SK-N-SH (cell line): ENCODE measurements at regions not wholly inside any gene's neighbourhood (a gene's known extent, or its start where the extent isn't known, plus 50 kb on each side); places are given as distances from the start of the nearest gene placed in this dataset.

Experiments
- CTCF ChIA-PET: fragments of 300-600, 350-600 bp; formaldehyde crosslinking; extraction: SDS; loops from one replicate; lab custom pipeline; 2021; lab: Yijun Ruan, JAX
- POLR2A ChIA-PET: fragments of 350-600 bp; sonication (Branson Sonifier 250); formaldehyde crosslinking; extraction: SDS; loops from one replicate; lab custom pipeline; 2020; ENCODE audit warnings: antibody characterized with exemption, inconsistent platforms; lab: Yijun Ruan, JAX
- DNase-seq: peaks from one replicate; pipeline ENCODE4 v3.0.0; 2012
- H2AFZ ChIP-seq: fragments of 200-600 bp; sonication (generic); 2 replicates; pipeline ENCODE4 v1.8.1; 2016; ENCODE audit warnings: antibody characterized with exemption, mild to moderate bottlenecking, low read depth
- H3F3A ChIP-seq: fragments of 200-600 bp; sonication (generic); replicated peaks from 2 replicates; pipeline ENCODE3; 2016; ENCODE audit warnings: antibody characterized with exemption, mild to moderate bottlenecking; ENCODE audit not compliant: insufficient read depth
- H3K27ac ChIP-seq, 2 experiments: fragments of 200-500 bp in 1 of 2; fragments of 200-600 bp in 1 of 2; sonication (Bioruptor generic) in 1 of 2; sonication (generic), shearing (Covaris generic) in 1 of 2; 2 replicates each; pipeline versions ENCODE4 v1.5.1 to v1.6.1; 2014 to 2016; ENCODE audit warnings: low read depth in 2 of 2, inconsistent platforms in 1 of 2, low read length in 1 of 2, mild to moderate bottlenecking in 1 of 2, mixed read lengths in 1 of 2
- H3K27me3 ChIP-seq: fragments of 200-600 bp; sonication (generic), shearing (Covaris generic); 2 replicates; pipeline ENCODE4 v1.6.1; 2016; ENCODE audit warnings: mixed run types; ENCODE audit not compliant: insufficient read depth
- H3K36me3 ChIP-seq, 2 experiments: fragments of 200-500 bp in 1 of 2; fragments of 200-600 bp in 1 of 2; sonication (Bioruptor generic) in 1 of 2; sonication (generic) in 1 of 2; replicated peaks in 1 of 2; 2 replicates each; pipeline versions ENCODE3 to v1.5.1; 2014 to 2016; ENCODE audit warnings: low read length in 1 of 2, mild to moderate bottlenecking in 1 of 2; ENCODE audit not compliant: insufficient read depth in 2 of 2, control insufficient read depth in 1 of 2
- H3K4me1 ChIP-seq, 2 experiments: fragments of 200-500 bp in 1 of 2; fragments of 200-600 bp in 1 of 2; sonication (Bioruptor generic) in 1 of 2; sonication (generic), shearing (Covaris generic) in 1 of 2; 2 replicates each; pipeline versions ENCODE4 v1.5.1 to v1.6.1; 2014 to 2016; ENCODE audit warnings: low read depth in 1 of 2, low read length in 1 of 2, mixed run types in 1 of 2; ENCODE audit not compliant: insufficient read depth in 2 of 2, control insufficient read depth in 1 of 2
- H3K4me2 ChIP-seq: fragments of 200-600 bp; sonication (generic), shearing (Covaris generic); 2 replicates; pipeline ENCODE4 v1.6.1; 2017; ENCODE audit warnings: mixed run types
- H3K4me3 ChIP-seq, 2 experiments: fragments of 200-500 bp in 1 of 2; fragments of 200-600 bp in 1 of 2; sonication (Bioruptor generic) in 1 of 2; sonication (generic), shearing (Covaris generic) in 1 of 2; 2 replicates each; pipeline versions ENCODE4 v1.5.1 to v1.8.1; 2014 to 2016; ENCODE audit warnings: low read depth in 2 of 2, inconsistent platforms in 1 of 2, low read length in 1 of 2, mild to moderate bottlenecking in 1 of 2, mixed read lengths in 1 of 2, moderate library complexity in 1 of 2
- H3K79me2 ChIP-seq: fragments of 200-600 bp; sonication (generic); 2 replicates; pipeline ENCODE4 v1.8.1; 2017; ENCODE audit warnings: mild to moderate bottlenecking; ENCODE audit not compliant: insufficient read depth
- H3K9ac ChIP-seq: fragments of 200-600 bp; sonication (generic); 2 replicates; pipeline ENCODE4 v1.6.1; 2017; ENCODE audit warnings: mixed run types
- H3K9me2 ChIP-seq: fragments of 200-600 bp; sonication (generic); 2 replicates; pipeline ENCODE4 v1.6.1; 2017; ENCODE audit warnings: mixed run types
- H3K9me3 ChIP-seq: fragments of 200-600 bp; sonication (generic); 2 replicates; pipeline ENCODE4 v1.6.1; 2017; ENCODE audit warnings: mixed run types, mild to moderate bottlenecking, moderate library complexity
- H4K20me1 ChIP-seq: fragments of 200-600 bp; sonication (generic); 2 replicates; pipeline ENCODE4 v1.6.1; 2017; ENCODE audit warnings: mild to moderate bottlenecking, mixed run types; ENCODE audit not compliant: insufficient read depth
- CHD2 ChIP-seq: fragments of 150-350 bp; IDR thresholded peaks from 2 replicates; pipeline ENCODE4 v1.6.1; 2018; ENCODE audit warnings: low read length; ENCODE audit not compliant: partially characterized antibody
- EP300 ChIP-seq, 2 experiments: IDR thresholded peaks; 2 replicates each; pipeline versions ENCODE4 v1.4.0 to v1.6.1; 2012; ENCODE audit warnings: borderline replicate concordance in 1 of 2, low read depth in 1 of 2, low read length in 1 of 2
- FOSL2 ChIP-seq: IDR thresholded peaks from 2 replicates; pipeline ENCODE4 v1.4.0; 2012; ENCODE audit warnings: low read depth, mild to moderate bottlenecking, moderate library complexity, borderline replicate concordance
- GATA2 ChIP-seq: sonication (generic); formaldehyde crosslinking; IDR thresholded peaks from 2 replicates; pipeline ENCODE4 v1.5.0; 2020; ENCODE audit warnings: mild to moderate bottlenecking, missing genetic modification reagents
- NFIC ChIP-seq: IDR thresholded peaks from 2 replicates; pipeline ENCODE4 v1.4.0; 2012; ENCODE audit warnings: borderline replicate concordance
- TAF1 ChIP-seq: IDR thresholded peaks from 2 replicates; pipeline ENCODE4 v1.6.1; 2012; ENCODE audit warnings: low read depth, mild to moderate bottlenecking, low read length, moderate library complexity, borderline replicate concordance
- TCF12 ChIP-seq: IDR thresholded peaks from 2 replicates; pipeline ENCODE4 v1.4.0; 2012
- WGBS: methylation state at CpG from one replicate; pipeline ENCODE4 v1.1.6; 2017; ENCODE audit warnings: low lambda C conversion rate; 5-methylcytosine and 5-hydroxymethylcytosine counted together
- TF ChIP-seq, protein P1 (sequence below): IDR thresholded peaks from 2 replicates; pipeline ENCODE4; 2012
- TF ChIP-seq, protein P2 (sequence below): IDR thresholded peaks from 2 replicates; pipeline ENCODE4 v1.4.0; 2012; ENCODE audit warnings: low read depth, borderline replicate concordance

DNA sequence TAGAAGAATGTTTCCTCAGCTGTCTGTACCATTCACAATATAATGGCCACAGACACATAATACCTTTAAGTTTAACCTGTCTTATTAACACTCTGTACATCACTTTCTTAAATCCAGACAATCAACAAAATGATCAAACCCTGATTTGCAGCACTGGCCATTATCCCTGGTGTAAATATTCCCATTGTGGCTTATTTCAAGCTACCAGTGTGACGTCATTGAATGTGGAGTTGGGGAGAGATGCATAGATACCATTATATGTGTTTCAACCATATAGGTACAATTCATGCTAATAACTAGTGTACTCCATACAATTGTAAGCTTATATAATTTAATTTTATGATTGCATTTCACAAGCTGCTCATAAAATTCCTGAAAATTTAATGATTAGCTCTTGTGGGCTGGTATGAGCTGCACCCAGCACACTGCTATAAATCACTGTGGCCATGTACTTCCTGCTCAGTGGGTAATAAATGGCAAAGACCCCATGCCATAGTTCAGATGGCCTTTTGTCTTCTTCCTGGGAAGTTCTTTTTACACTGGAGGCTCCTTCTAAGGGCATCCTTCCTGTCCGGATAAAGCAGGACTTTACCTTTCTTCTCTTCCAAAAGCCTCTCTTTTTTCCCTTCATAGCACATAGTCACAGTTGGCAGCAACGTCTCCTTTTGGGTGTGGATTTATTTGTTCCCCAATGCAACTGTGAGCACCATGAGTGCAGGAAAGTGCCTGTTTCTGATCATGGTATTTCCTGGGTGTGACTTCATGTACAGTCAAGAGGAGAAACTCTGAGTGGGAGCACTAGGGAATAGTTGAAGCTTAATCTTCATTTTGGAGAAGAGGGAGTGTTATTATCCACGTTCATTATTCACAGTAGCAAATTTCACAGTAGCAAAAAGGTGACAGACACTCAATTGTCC lies 87.8 kb downstream of the MIAT start:
- CTCF ChIA-PET: interaction anchor here (0.9 to 1.4 kb wide), 4 partner anchors 11 to 587 kb away, joined by 3 to 9 read pairs (median 6); no protein-coding TSS in a partner anchor
- POLR2A ChIA-PET: no interaction called here
- TF ChIP-seq TAF1 (no peak), EP300 (IDR thresholded peaks at IDR 0.05; ENCODE audit: borderline replicate concordance in 1 of 2, low read depth in 1 of 2, low read length in 1 of 2) (no peak)
- TF ChIP-seq, protein P1, sequence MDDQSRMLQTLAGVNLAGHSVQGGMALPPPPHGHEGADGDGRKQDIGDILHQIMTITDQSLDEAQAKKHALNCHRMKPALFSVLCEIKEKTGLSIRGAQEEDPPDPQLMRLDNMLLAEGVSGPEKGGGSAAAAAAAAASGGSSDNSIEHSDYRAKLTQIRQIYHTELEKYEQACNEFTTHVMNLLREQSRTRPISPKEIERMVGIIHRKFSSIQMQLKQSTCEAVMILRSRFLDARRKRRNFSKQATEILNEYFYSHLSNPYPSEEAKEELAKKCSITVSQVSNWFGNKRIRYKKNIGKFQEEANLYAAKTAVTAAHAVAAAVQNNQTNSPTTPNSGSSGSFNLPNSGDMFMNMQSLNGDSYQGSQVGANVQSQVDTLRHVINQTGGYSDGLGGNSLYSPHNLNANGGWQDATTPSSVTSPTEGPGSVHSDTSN: no peak
- H3K9me3 ChIP-seq: no peaks in the 10 kb centered on the region
- H3K4me2 ChIP-seq: no peak overlapping the region
- no peak for DNase-seq
- no peak overlapping the region for H3K27ac ChIP-seq
- no peaks in the 10 kb centered on the region for H3K9me2 ChIP-seq
- H2AFZ ChIP-seq: no peak overlapping the region
- no peak overlapping the region for H3K4me3 ChIP-seq
- WGBS: 51% methylated on average over 4 of the region's 4 CpGs
- no peak overlapping the region for H3K9ac ChIP-seq
- H3K79me2 ChIP-seq: no peaks in the 10 kb centered on the region
- no peaks in the 10 kb centered on the region for H3F3A ChIP-seq
- no peaks in the 10 kb centered on the region for H3K27me3 ChIP-seq
- no peaks in the 10 kb centered on the region for H4K20me1 ChIP-seq
- no peaks in the 10 kb centered on the region for H3K36me3 ChIP-seq
- H3K4me1 ChIP-seq: no peaks in the 10 kb centered on the region

DNA sequence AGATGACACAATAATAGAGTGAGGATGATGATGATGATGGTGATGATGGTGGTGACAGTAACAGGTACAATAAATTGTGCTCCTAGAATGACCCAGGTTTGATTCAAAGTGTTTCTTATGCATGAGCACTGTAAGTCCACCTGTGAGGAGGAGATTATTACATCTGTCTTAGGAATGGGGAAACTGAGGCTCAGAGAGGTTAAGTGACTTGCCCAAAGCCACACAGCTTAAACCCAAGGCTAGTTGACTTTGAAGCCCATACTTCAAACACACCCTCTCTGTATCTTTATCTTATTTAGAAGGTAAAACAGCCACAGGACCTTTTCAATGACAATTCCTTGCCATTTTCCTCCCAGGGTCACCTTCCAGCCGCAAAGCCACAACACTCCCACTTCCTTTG lies 88.9 kb downstream of the MIAT start:
- H3K4me1 ChIP-seq: no peaks in the 10 kb centered on the region
- no peaks in the 10 kb centered on the region for H4K20me1 ChIP-seq
- H3K4me3 ChIP-seq: no peak overlapping the region
- no peaks in the 10 kb centered on the region for H3K79me2 ChIP-seq
- CTCF ChIA-PET: interaction anchor here (0.9 to 1.4 kb wide), 3 partner anchors 10 to 585 kb away, joined by 3 to 7 read pairs (median 5); no protein-coding TSS in a partner anchor
- no peak overlapping the region for H3K4me2 ChIP-seq
- no peak overlapping the region for H2AFZ ChIP-seq
- no peak for DNase-seq
- POLR2A ChIA-PET: no interaction called here
- no peaks in the 10 kb centered on the region for H3K36me3 ChIP-seq
- no peaks in the 10 kb centered on the region for H3K27me3 ChIP-seq
- H3K9me2 ChIP-seq: no peaks in the 10 kb centered on the region
- no peaks in the 10 kb centered on the region for H3K9me3 ChIP-seq
- H3K27ac ChIP-seq: no peak overlapping the region
- H3F3A ChIP-seq: no peaks in the 10 kb centered on the region
- WGBS: 93% methylated on average over 1 of the region's 1 CpG
- no peak overlapping the region for H3K9ac ChIP-seq
- TF ChIP-seq FOSL2 (no peak), TCF12 (no peak), NFIC (no peak), CHD2 (no peak), TAF1 (no peak), GATA2 (CRISPR knock-in tag) (no peak)
- TF ChIP-seq, protein P2, sequence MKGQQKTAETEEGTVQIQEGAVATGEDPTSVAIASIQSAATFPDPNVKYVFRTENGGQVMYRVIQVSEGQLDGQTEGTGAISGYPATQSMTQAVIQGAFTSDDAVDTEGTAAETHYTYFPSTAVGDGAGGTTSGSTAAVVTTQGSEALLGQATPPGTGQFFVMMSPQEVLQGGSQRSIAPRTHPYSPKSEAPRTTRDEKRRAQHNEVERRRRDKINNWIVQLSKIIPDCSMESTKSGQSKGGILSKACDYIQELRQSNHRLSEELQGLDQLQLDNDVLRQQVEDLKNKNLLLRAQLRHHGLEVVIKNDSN: no peak
- TF ChIP-seq, all 33 proteins: peak for 0
